GM21367 (cell line): ENCODE measurements at regions not wholly inside any gene's neighbourhood (a gene's known extent, or its start where the extent isn't known, plus 50 kb on each side); places are given as distances from the start of the nearest gene placed in this dataset.
"Not testable (repeated sequence)": the region's sequence is repeated elsewhere in the genome, so short reads cannot be mapped to it uniquely, and the experiment has no call there.

Experiments
- ATAC-seq: cut with Tn5 transposase; IDR thresholded peaks from one replicate; pipeline ENCODE4 v1.9.1; 2021; ENCODE audit not compliant: unreplicated experiment

DNA sequence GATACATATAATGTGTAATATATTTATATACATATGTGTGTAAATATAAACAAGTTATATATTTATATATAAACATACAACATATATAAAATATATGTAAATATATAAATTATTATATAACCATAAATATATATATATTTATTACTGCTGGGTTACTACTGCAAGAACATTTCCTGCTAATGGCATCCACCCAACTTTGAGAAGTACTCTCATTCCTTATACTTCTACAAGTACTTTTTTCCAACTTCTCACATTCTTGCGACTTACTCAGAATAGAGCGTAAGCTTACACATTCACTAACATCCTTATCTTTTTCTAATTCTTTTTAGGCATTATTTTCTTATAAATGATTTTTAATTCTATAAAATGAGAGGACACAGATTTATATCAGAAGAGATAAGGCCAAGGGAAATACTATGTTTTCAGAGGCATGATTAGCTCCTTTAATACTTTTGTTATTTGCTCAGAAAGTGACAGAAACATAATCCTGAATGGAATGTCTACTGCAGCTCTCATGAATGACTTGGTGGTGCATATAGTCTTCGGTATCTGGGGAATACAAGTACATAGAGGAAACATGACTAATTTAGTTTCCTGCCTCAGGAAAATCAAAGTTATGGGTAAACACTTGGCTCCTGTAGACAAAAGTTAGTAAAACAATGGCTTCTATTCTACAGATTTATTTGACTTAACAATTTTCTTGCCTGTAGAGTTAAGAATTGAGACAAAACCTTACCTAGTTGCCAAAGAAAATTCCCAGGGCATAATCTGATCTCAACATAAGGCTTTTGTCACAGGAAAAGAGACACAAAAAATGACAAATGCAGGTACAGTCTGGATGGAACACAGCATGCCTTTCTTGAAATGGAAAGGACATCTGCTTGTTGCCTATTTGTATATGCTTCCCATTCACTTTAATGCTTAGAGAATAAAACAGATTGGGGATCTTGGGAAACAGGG is 453.9 kb downstream of the SQOR start:
- ATAC-seq = no peak

- no peak for ATAC-seq
Measured at GRCh38 chr15:46089467-46089935, 454.7 kb downstream of the SQOR start.

DNA sequence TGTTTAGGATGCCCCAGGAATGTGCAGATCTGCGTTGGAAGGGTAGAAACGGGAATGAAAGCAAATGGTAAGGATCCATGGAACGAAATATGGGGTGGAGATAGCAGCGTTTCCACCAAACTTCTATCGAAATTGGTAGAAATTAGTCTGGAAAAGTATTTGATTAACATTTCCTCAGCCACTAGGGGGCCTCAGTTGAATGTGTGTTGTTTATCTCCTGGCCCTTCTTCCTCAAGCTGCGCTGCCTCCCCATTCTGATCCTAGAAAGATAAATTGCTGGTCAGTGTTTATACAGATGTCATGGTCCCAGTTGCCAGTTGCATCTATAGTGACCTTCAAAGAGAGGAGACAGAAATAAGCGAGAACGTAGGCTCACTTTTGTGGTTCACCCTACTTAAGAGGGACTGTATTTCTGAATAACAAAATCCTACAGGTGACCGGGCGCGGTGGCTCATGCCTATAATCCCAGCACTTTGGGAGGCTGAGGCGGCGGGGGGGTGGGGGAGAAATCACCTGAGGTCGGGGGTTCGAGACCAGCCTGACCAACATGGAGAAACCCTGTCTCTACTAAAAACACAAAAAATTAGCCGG is 457.1 kb downstream of the SQOR start:
- no peak for ATAC-seq

DNA sequence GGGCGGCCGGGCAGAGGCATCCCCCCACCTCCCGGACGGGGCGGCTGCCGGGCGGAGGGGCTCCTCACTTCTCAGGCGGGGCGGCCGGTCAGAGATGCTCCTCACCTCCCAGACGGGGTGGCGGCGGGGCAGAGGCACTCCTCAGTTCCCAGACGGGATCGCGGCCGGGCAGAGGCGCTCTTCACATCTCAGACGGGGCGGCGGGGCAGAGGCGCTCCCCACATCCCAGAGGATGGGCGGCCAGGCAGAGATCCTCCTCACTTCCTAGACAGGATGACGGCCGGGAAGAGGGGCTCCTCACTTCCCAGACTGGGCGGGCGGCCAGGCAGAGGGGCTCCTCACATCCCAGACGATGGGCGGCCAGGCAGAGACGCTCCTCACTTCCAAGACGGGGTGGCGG is 463.2 kb downstream of the SQOR start:
- not testable (repeated sequence) for ATAC-seq

GRCh38 chr15:46110755-46111154 is 475.9 kb downstream of the SQOR start:
- no peak for ATAC-seq

DNA sequence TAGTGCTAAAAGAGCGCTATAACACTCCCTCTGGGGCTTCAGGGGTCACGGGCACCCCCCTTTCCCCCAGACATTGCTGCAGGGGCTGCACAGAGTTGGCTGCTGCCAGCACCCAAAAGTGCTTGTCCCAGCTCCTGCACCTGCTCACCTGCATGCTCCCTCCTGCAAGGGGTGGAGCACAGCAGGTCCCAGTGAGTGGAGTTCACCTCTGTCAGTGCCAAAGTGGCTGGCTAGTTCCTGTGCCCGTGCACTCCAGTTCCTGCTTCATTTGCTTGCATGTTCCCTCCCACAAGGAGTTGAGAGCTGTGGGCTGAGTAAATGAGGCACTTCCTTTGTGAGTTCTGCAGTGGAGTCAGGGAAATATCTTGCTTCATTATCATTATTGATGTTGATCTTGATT is 476.9 kb downstream of the SQOR start:
- no peak for ATAC-seq

GRCh38 chr15:46117071-46117470 is 482.2 kb downstream of the SQOR start:
- no peak for ATAC-seq

GRCh38 chr15:46120713-46121112 is 485.9 kb downstream of the SQOR start:
- ATAC-seq = no peak

- ATAC-seq = no peak
Measured at GRCh38 chr15:46121441-46121840, 486.6 kb downstream of the SQOR start.

- no peak for ATAC-seq
Measured at GRCh38 chr15:46126581-46126980, 491.8 kb downstream of the SQOR start.

DNA sequence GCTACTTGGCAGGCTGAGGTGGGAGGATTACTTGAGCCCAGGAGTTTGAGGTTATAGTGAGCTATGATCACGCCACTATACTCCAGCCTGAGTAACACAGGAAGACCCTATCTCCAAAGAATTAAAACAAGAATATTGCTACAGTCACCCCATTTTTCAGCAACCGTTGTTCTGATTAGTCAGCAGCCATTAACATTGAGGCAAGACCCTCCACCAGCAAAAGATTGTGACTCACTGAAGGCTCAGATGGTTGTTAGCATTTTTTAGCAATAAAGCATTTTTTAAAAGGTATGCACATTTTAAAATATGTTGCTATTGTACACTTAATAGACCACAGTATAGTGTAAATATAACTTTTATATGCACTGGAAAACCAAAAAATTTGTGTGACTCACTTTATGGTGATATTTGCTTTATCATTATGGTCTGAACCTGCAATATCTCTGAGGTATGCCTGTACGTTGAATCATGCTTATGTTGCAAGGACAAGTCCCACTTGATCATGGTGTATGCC is 492.6 kb downstream of the SQOR start:
- ATAC-seq = no peak

GRCh38 chr15:46129145-46129544 is 494.3 kb downstream of the SQOR start:
- no peak for ATAC-seq

- ATAC-seq = no peak
Measured at GRCh38 chr15:46131876-46132275, 497.0 kb downstream of the SQOR start.

GRCh38 chr15:46137443-46137842 is 502.6 kb downstream of the SQOR start:
- ATAC-seq = no peak

GRCh38 chr15:46146002-46146401 is 511.2 kb downstream of the SQOR start:
- no peak for ATAC-seq

GRCh38 chr15:46146915-46147314 is 512.1 kb downstream of the SQOR start:
- no peak for ATAC-seq

- no peak for ATAC-seq
Measured at GRCh38 chr15:46151786-46152185, 517.0 kb downstream of the SQOR start.

GRCh38 chr15:46166750-46167149 is 531.9 kb downstream of the SQOR start:
- ATAC-seq = no peak

DNA sequence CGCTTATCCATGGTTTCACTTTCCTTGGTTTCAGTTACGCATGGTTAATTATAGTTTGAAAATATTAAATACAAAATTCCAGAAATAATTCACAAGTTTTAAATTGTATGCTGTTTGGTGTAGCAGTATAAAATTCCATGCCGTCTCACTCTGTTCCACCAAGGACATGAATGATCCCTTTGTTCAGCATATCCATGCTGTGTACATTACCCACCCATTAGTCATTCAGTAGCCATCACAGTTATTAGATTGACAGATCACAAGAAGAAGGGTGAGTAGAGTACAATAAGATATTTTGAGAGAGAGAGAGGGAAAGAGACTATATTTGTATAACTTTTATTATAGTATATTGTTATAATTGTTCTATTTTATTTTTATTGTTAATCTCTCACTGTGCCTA is 535.5 kb downstream of the SQOR start:
- ATAC-seq = no peak

DNA sequence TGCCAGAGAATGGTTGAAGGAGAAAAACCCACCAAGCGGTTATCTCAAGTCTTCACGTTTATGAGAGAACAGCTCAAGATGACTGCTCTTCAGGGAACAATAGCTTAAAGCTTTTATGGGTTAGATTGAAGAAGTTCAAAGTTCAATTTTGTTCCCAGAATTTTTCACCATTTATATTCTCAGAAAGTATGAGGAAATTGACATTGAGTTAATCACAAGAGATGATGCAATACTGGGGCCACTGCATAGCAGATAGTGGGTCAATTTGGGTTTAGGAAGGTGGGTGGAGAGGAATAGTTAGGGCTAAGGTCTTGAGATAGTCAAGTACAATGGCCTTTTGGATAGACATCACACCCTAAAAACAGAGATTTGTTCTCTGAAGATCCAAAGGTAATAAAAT is 539.3 kb downstream of the SQOR start:
- no peak for ATAC-seq

- ATAC-seq = no peak
Measured at GRCh38 chr15:46177219-46177618, 542.4 kb downstream of the SQOR start.

- no peak for ATAC-seq
Measured at GRCh38 chr15:46178138-46178537, 543.3 kb downstream of the SQOR start.
